ENCODE measurements at regions not wholly inside any gene's neighbourhood (a gene's known extent, or its start where the extent isn't known, plus 50 kb on each side); places are given as distances from the start of the nearest gene placed in this dataset.
"Not testable (repeated sequence)": the region's sequence is repeated elsewhere in the genome, so short reads cannot be mapped to it uniquely, and the experiment has no call there.

GRCh38 chrX:40373641-40374040, 207.1 kb upstream of the ATP6AP2 start:
- no peak for DNase-seq
- in situ Hi-C loops (cut with HindIII; ENCODE audit: low pct_ligation_motif_present, low sequenced_read_pairs), result no loop called here
- Histone ChIP-seq H3K27ac (no peak overlapping the region), H3K27me3 (replicated peaks) (no peaks in the 10 kb centered on the region), H3K4me3 (ENCODE audit: low read depth, low read length) (no peak overlapping the region), H3K36me3 (replicated peaks) (no peaks in the 10 kb centered on the region)
- TF ChIP-seq CTCF (IDR thresholded peaks at IDR 0.05; ENCODE audit: low read depth, low read length, missing control alignments), result no peak

- no peak for DNase-seq
- Histone ChIP-seq H3K4me3 (ENCODE audit: low read depth, low read length) (no peak overlapping the region), H3K36me3 (replicated peaks) (no peaks in the 10 kb centered on the region), H3K27me3 (replicated peaks) (no peaks in the 10 kb centered on the region), H3K27ac (no peak overlapping the region)
- TF ChIP-seq CTCF (IDR thresholded peaks at IDR 0.05; ENCODE audit: low read depth, low read length, missing control alignments), result no peak
- in situ Hi-C loops (cut with HindIII; ENCODE audit: low pct_ligation_motif_present, low sequenced_read_pairs), result no loop called here
These were observed 207.7 kb upstream of the ATP6AP2 start for GRCh38 chrX:40373025-40373424.

GRCh38 chrX:40371376-40371775, 209.4 kb upstream of the ATP6AP2 start:
- TF ChIP-seq CTCF (IDR thresholded peaks at IDR 0.05; ENCODE audit: low read depth, low read length, missing control alignments), result no peak
- no peaks in the 10 kb centered on the region for H3K27me3 ChIP-seq (replicated peaks)
- DNase-seq, result no peak
- in situ Hi-C loops (cut with HindIII; ENCODE audit: low pct_ligation_motif_present, low sequenced_read_pairs), result no loop called here
- H3K36me3 ChIP-seq (replicated peaks), result no peaks in the 10 kb centered on the region
- no peak overlapping the region for H3K27ac ChIP-seq
- no peak overlapping the region for H3K4me3 ChIP-seq (ENCODE audit: low read depth, low read length)

- no peak for TF ChIP-seq CTCF (IDR thresholded peaks at IDR 0.05; ENCODE audit: low read depth, low read length, missing control alignments)
- no peaks in the 10 kb centered on the region for H3K27me3 ChIP-seq (replicated peaks)
- DNase-seq, result no peak
- H3K36me3 ChIP-seq (replicated peaks), result no peaks in the 10 kb centered on the region
- in situ Hi-C loops (cut with HindIII; ENCODE audit: low pct_ligation_motif_present, low sequenced_read_pairs), result no loop called here
- no peak overlapping the region for H3K4me3 ChIP-seq (ENCODE audit: low read depth, low read length)
- H3K27ac ChIP-seq, result no peak overlapping the region
These were observed 212.1 kb upstream of the ATP6AP2 start for GRCh38 chrX:40368611-40369061.

- TF ChIP-seq CTCF (IDR thresholded peaks at IDR 0.05; ENCODE audit: low read depth, low read length, missing control alignments), result no peak
- Histone ChIP-seq H3K4me3 (ENCODE audit: low read depth, low read length) (no peak overlapping the region), H3K27ac (no peak overlapping the region), H3K27me3 (replicated peaks) (no peaks in the 10 kb centered on the region), H3K36me3 (replicated peaks) (no peaks in the 10 kb centered on the region)
- in situ Hi-C loops (cut with HindIII; ENCODE audit: low pct_ligation_motif_present, low sequenced_read_pairs), result no loop called here
- DNase-seq, result no peak
These were observed 214.1 kb upstream of the ATP6AP2 start for GRCh38 chrX:40366661-40367060.

- DNase-seq; H3K27me3 ChIP-seq (replicated peaks); H3K27ac ChIP-seq; in situ Hi-C loops (cut with HindIII; ENCODE audit: low pct_ligation_motif_present, low sequenced_read_pairs); H3K4me3 ChIP-seq (ENCODE audit: low read depth, low read length); H3K36me3 ChIP-seq (replicated peaks): not testable (repeated sequence)
These were observed 218.5 kb upstream of the ATP6AP2 start for GRCh38 chrX:40362291-40362690.

Measured in brain microvascular endothelial cell (primary cell).